ENCODE measurements at regions not wholly inside any gene's neighbourhood (a gene's known extent, or its start where the extent isn't known, plus 50 kb on each side); places are given as distances from the start of the nearest gene placed in this dataset.
A peak's percentile ranks its signal among the peaks of the same experiment; 100 is the strongest.
"Not testable (repeated sequence)": the region's sequence is repeated elsewhere in the genome, so short reads cannot be mapped to it uniquely, and the experiment has no call there.

- DNase-seq, result no peak
- H3K27me3 Mint-ChIP-seq, result peaks cover 37 to 58% of the 10 kb centered on the region in 2 donors
- ATAC-seq (replicated peaks), result no peak
- H3K4me3 Mint-ChIP-seq, result no peak overlapping the region
- H3K4me1 Mint-ChIP-seq, result peaks cover 3 to 8% of the 10 kb centered on the region in 2 donors
- H3K9me3 Mint-ChIP-seq, result no peaks in the 10 kb centered on the region
- no peaks in the 10 kb centered on the region for H3K36me3 Mint-ChIP-seq
- H3K27ac Mint-ChIP-seq, result no peak overlapping the region
These were observed 50.4 kb upstream of the ARHGEF7 start for GRCh38 chr13:111064661-111065060.

GRCh38 chr13:111062966-111063365, 52.1 kb upstream of the ARHGEF7 start:
- peaks cover 52 to 69% of the 10 kb centered on the region in 2 donors for H3K27me3 Mint-ChIP-seq
- no peaks in the 10 kb centered on the region for H3K36me3 Mint-ChIP-seq
- H3K27ac Mint-ChIP-seq, result no peak overlapping the region
- peaks cover 5 to 8% of the 10 kb centered on the region in 2 donors for H3K4me1 Mint-ChIP-seq
- H3K9me3 Mint-ChIP-seq, result peaks cover 0 to 5% of the 10 kb centered on the region in 2 donors
- DNase-seq (no peak), ATAC-seq (replicated peaks) (no peak)
- no peak overlapping the region for H3K4me3 Mint-ChIP-seq

DNA sequence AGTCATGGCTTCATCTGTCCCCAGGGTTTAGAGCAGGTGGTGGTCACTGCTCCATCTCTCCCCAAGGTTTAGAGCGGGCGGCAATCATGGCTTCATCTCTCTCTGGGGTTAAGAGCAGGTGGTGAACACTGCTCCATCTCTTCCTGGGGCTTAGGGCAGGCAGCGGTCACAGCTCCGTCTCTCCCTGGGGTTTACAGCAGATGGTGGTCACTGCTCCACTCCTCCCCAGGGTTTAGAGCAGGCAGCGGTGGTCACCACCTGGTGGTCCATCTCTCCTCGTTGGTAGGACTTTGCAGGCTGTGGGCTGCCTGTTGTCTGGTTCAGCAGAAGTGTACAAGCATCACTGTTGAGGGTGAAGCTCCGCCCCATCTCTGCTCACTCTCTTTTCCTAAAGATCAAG, 52.8 kb upstream of the ARHGEF7 start:
- Mint-ChIP-seq H3K4me3 (no peak overlapping the region), H3K27me3 (peaks cover 58 to 75% of the 10 kb centered on the region in 2 donors), H3K36me3 (no peaks in the 10 kb centered on the region), H3K9me3 (peaks cover 0 to 5% of the 10 kb centered on the region in 2 donors), H3K4me1 (peaks cover 5 to 8% of the 10 kb centered on the region in 2 donors), H3K27ac (no peak overlapping the region)
- no peak for ATAC-seq (replicated peaks)
- no peak for DNase-seq

- no peak overlapping the region for H3K4me3 Mint-ChIP-seq
- DNase-seq (no peak), ATAC-seq (replicated peaks) (no peak)
- no peak overlapping the region for H3K27ac Mint-ChIP-seq
- no peaks in the 10 kb centered on the region for H3K36me3 Mint-ChIP-seq
- H3K4me1 Mint-ChIP-seq, result peaks cover 4% of the 10 kb centered on the region in 2 donors
- peaks cover 62 to 79% of the 10 kb centered on the region in 2 donors for H3K27me3 Mint-ChIP-seq
- H3K9me3 Mint-ChIP-seq, result peaks cover 0 to 5% of the 10 kb centered on the region in 2 donors
These were observed 53.6 kb upstream of the ARHGEF7 start for GRCh38 chr13:111061358-111062045.

DNA sequence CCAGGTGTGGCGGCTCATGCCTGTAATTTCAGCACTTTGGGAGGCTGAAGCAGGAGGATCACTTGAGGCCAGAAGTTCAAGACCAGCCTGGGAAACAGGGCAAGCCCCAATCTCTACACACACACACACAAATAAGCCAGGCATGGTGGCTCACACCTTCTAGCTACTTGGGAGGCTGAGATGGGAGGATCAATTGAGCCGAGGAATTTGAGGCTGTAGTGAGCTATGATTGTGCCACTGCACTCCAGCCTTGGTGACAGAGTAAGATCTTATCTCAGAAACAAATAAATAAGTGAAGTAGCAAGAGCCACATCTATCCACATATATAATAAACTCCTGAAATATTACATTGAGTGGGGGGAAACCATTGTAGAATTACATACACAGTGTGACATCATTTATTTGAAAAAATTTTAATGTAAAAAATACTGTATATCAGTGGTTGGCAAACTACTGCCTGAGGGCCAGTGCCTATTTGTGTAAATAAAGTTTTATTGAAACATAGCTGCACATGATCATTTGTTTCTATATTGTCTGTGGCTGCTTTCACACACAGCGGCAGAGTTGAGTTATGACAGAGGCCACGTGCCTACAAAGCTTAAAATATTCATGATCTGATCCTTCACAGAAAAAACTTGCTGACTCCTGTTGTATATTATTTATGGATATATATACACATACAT, 54.7 kb upstream of the ARHGEF7 start:
- no peak overlapping the region for H3K4me3 Mint-ChIP-seq
- H3K4me1 Mint-ChIP-seq, result peaks cover 0 to 2% of the 10 kb centered on the region in 2 donors
- no peak overlapping the region for H3K27ac Mint-ChIP-seq
- H3K36me3 Mint-ChIP-seq, result no peaks in the 10 kb centered on the region
- ATAC-seq (replicated peaks) (no peak), DNase-seq (no peak)
- H3K27me3 Mint-ChIP-seq, result peaks cover 60 to 79% of the 10 kb centered on the region in 2 donors
- peaks cover 0 to 5% of the 10 kb centered on the region in 2 donors for H3K9me3 Mint-ChIP-seq

GRCh38 chr13:111058796-111059506, 56.2 kb upstream of the ARHGEF7 start:
- Mint-ChIP-seq H3K27me3 (peaks cover 50 to 70% of the 10 kb centered on the region in 2 donors), H3K9me3 (peaks cover 0 to 5% of the 10 kb centered on the region in 2 donors), H3K27ac (no peak overlapping the region), H3K4me3 (no peak overlapping the region), H3K4me1 (peaks cover 0 to 2% of the 10 kb centered on the region in 2 donors), H3K36me3 (no peaks in the 10 kb centered on the region)
- ATAC-seq (replicated peaks) (peak; percentile 80), DNase-seq (no peak)

DNA sequence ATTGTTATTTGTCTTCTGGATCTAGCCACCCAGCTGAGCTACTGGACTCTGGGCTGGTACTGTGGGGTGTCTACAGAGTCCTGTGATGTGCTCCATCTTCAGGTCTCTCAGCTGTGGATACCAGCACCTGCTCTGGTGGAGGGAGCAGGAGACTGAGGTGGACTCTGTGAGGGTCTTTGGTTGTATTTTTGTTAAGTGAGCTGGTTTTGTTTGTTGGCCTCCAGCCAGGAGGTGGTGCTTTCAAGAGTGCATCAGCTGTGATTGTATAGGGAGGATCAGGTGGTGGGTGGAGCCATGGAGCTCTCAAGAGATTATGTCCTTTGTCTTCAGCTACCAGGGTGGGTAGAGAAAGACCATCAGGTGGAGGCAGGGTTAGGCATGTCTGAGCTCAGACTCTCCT, 56.8 kb upstream of the ARHGEF7 start:
- peaks cover 51 to 65% of the 10 kb centered on the region in 2 donors for H3K27me3 Mint-ChIP-seq
- not testable (repeated sequence) for H3K9me3 Mint-ChIP-seq, H3K4me3 Mint-ChIP-seq

GRCh38 chr13:111051726-111052232, 63.3 kb upstream of the ARHGEF7 start:
- DNase-seq; ATAC-seq (replicated peaks); H3K9me3 Mint-ChIP-seq; H3K4me3 Mint-ChIP-seq; H3K27ac Mint-ChIP-seq; H3K36me3 Mint-ChIP-seq; H3K4me1 Mint-ChIP-seq: not testable (repeated sequence)
- peaks cover 32 to 37% of the 10 kb centered on the region in 2 donors for H3K27me3 Mint-ChIP-seq

More for the DNA sequence above, 56.8 kb upstream of the ARHGEF7 start:
- not testable (repeated sequence) for ATAC-seq (replicated peaks); H3K36me3 Mint-ChIP-seq; DNase-seq; H3K4me1 Mint-ChIP-seq; H3K27ac Mint-ChIP-seq

GRCh38 chr13:111051041-111051725, 63.9 kb upstream of the ARHGEF7 start:
- H3K36me3 Mint-ChIP-seq, result no peaks in the 10 kb centered on the region
- H3K4me3 Mint-ChIP-seq, result no peak overlapping the region
- H3K27me3 Mint-ChIP-seq, result peaks cover 28 to 31% of the 10 kb centered on the region in 2 donors
- H3K27ac Mint-ChIP-seq, result no peak overlapping the region
- ATAC-seq (replicated peaks), result no peak
- DNase-seq, result no peak
- H3K4me1 Mint-ChIP-seq, result peaks cover 9 to 12% of the 10 kb centered on the region in 2 donors
- no peaks in the 10 kb centered on the region for H3K9me3 Mint-ChIP-seq

DNA sequence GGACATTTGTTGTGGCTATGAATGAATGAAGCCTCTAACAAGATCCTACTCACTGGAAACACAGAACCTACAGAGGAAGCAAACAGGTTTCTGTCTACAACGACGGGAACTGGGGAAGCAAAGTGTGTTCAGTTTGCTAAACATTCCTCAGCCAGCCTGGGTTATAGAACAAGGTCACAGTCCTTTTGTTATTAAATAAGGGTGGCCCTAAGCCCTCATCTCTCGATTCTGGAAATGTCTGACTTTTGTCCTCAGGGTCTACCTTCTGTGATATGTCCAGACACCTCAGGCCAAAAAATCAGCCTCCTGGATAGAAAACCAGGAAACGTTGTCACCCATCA, 64.6 kb upstream of the ARHGEF7 start:
- Mint-ChIP-seq H3K4me3 (no peak overlapping the region), H3K4me1 (peaks cover 9 to 12% of the 10 kb centered on the region in 2 donors), H3K36me3 (no peaks in the 10 kb centered on the region), H3K27me3 (peaks cover 22 to 24% of the 10 kb centered on the region in 2 donors), H3K9me3 (no peaks in the 10 kb centered on the region), H3K27ac (no peak overlapping the region)
- ATAC-seq (replicated peaks) (no peak), DNase-seq (no peak)

DNA sequence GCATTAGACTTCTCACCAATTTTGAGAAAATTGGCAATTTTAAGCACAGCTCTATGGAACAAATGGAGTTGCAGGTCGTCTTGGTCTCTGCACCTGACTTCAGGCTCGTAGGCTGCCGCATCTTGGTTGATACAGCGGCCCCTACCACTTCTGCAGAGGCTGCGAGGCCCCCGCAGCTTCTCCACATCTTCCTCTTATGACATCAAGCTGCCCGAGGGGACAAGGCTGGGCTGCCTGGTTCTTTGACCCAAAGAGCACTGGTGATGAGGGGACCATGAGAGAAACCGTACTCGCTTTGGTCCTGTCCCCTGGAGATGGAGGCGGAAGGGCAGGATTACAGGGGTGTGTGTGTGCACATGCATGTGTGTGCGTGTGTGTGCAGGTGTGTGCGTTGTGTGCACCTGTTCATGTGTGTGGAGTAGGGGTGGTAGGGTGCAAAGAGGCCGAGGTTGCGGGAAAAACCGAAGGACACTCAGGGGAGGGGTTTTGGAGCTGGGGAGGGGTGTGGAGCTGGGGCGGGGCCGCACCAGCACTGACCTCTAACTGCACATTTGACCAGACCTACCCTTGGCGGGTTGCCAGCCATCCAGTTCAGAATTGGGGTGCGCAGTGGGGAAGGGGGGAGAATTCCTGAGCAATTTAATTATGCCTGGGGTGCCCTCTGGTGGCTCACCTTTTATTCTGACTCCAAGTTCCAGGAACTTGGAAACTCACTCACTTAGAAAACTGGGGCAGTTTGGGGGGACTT, 65.1 kb upstream of the ARHGEF7 start:
- ATAC-seq (replicated peaks), result peak in 1 of 2 donors; percentile 16
- peaks cover 9 to 12% of the 10 kb centered on the region in 2 donors for H3K4me1 Mint-ChIP-seq
- no peaks in the 10 kb centered on the region for H3K36me3 Mint-ChIP-seq
- H3K27ac Mint-ChIP-seq, result no peak overlapping the region
- no peaks in the 10 kb centered on the region for H3K9me3 Mint-ChIP-seq
- peaks cover 19 to 22% of the 10 kb centered on the region in 2 donors for H3K27me3 Mint-ChIP-seq
- no peak overlapping the region for H3K4me3 Mint-ChIP-seq
- no peak for DNase-seq

DNA sequence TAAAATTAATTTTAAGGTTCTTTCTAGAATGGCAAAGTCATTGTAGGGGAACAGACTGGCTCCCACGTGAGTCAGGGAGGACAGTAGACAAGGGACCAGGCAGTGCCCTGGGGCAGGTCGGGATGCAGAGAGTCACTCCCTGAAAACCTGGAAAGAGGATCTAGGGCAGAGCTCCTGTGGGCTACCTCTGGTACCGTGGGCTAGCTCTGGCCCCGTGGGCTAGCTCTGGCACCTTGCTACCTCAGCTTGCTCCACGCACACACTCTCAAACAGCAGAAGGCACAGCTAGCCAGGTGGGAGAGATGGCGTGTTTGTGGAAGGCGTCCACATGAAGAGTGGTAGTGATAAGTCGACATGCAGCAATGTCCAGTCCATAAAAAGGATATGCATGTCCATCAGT, 66.7 kb upstream of the ARHGEF7 start:
- Mint-ChIP-seq H3K4me3 (no peak overlapping the region), H3K36me3 (no peaks in the 10 kb centered on the region), H3K9me3 (no peaks in the 10 kb centered on the region), H3K4me1 (peaks cover 17 to 22% of the 10 kb centered on the region in 2 donors), H3K27ac (no peak overlapping the region), H3K27me3 (peaks cover 18 to 19% of the 10 kb centered on the region in 2 donors)
- DNase-seq, result no peak
- no peak for ATAC-seq (replicated peaks)

DNA sequence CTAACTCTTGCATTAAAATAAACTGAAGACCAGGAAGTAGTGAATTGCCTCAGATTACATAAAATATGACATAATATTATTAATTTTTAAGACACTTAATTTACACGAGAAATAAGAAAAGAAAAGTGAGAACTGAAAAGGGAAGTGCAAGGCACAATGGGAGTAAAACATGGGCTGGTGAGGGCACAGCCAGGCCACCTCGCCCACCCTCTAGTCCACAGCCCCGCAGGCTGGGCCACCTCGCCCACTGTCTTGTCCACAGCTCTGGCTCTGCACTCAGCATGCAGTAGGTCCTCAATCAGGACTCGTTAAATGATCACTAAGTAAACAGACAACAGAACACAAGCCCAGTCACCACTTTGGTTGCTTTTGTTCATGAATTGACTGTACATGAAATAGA, 67.8 kb upstream of the ARHGEF7 start:
- no peak overlapping the region for H3K4me3 Mint-ChIP-seq
- ATAC-seq (replicated peaks), result peak; percentile 55 to 61
- H3K27ac Mint-ChIP-seq, result no peak overlapping the region
- no peaks in the 10 kb centered on the region for H3K36me3 Mint-ChIP-seq
- no peaks in the 10 kb centered on the region for H3K9me3 Mint-ChIP-seq
- peaks cover 17 to 23% of the 10 kb centered on the region in 2 donors for H3K4me1 Mint-ChIP-seq
- peaks cover 20 to 21% of the 10 kb centered on the region in 2 donors for H3K27me3 Mint-ChIP-seq
- DNase-seq, result no peak

All from stimulated activated naive B cell treated with anti-CD40 and anti-IgM and Interleukin-4, amounts not matched to agents 10 μg/mL and 1 μg/mL and 100 μg/mL, for 72 hours (primary cell).